ENCODE measurements at regions not wholly inside any gene's neighbourhood (a gene's known extent, or its start where the extent isn't known, plus 50 kb on each side); places are given as distances from the start of the nearest gene placed in this dataset.

GRCh38 chr2:189255711-189256110 is 76.2 kb upstream of the COL5A2 start:
- TF ChIP-seq, protein P1, sequence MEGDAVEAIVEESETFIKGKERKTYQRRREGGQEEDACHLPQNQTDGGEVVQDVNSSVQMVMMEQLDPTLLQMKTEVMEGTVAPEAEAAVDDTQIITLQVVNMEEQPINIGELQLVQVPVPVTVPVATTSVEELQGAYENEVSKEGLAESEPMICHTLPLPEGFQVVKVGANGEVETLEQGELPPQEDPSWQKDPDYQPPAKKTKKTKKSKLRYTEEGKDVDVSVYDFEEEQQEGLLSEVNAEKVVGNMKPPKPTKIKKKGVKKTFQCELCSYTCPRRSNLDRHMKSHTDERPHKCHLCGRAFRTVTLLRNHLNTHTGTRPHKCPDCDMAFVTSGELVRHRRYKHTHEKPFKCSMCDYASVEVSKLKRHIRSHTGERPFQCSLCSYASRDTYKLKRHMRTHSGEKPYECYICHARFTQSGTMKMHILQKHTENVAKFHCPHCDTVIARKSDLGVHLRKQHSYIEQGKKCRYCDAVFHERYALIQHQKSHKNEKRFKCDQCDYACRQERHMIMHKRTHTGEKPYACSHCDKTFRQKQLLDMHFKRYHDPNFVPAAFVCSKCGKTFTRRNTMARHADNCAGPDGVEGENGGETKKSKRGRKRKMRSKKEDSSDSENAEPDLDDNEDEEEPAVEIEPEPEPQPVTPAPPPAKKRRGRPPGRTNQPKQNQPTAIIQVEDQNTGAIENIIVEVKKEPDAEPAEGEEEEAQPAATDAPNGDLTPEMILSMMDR (IDR thresholded peaks at IDR 0.05), result no peak
- TF ChIP-seq EZH2 (IDR thresholded peaks at IDR 0.05; ENCODE audit: borderline replicate concordance, insufficient read depth, low read depth, low read length, poor library complexity, severe bottlenecking), result no peak
